MCF 10A (cell line): ENCODE measurements at regions not wholly inside any gene's neighbourhood (a gene's known extent, or its start where the extent isn't known, plus 50 kb on each side); places are given as distances from the start of the nearest gene placed in this dataset.

ENCODE experiments used
- BruUV-seq: library from RNA; stranded (reverse); fragments of 400-500 nt; replicated peaks from 2 replicates; lab custom pipeline; 2021; lab: Mats Ljungman, UMichigan
- CTCF ChIA-PET: fragments of 300-600 bp; sonication (Branson Sonifier 250); formaldehyde crosslinking; extraction: SDS; loops from one replicate; lab custom pipeline; 2021; ENCODE audit warnings: antibody characterized with exemption, inconsistent platforms; lab: Yijun Ruan, JAX
- POLR2A ChIA-PET: fragments of 300-600, 350-650 bp; sonication (Branson Sonifier 250); formaldehyde crosslinking; extraction: SDS; loops from one replicate; lab custom pipeline; 2020; ENCODE audit warnings: antibody characterized with exemption, inconsistent platforms; lab: Yijun Ruan, JAX
- DNase-seq: peaks from one replicate; pipeline ENCODE4 v3.0.0-alpha.2; 2018; ENCODE audit not compliant: unreplicated experiment
- H3K27ac Mint-ChIP-seq: one replicate; pipeline ENCODE4 v1.8.0; 2022; ENCODE audit warnings: mild to moderate bottlenecking, low read depth, mixed read lengths; ENCODE audit not compliant: unreplicated experiment
- H3K27me3 Mint-ChIP-seq: one replicate; pipeline ENCODE4 v1.8.0; 2022; ENCODE audit warnings: mixed read lengths; ENCODE audit not compliant: insufficient read depth, unreplicated experiment
- H3K36me3 Mint-ChIP-seq: one replicate; pipeline ENCODE4 v1.8.0; 2022; ENCODE audit warnings: mild to moderate bottlenecking, moderate library complexity, mixed read lengths; ENCODE audit not compliant: insufficient read depth, unreplicated experiment
- H3K4me1 Mint-ChIP-seq: one replicate; pipeline ENCODE4 v1.8.0; 2022; ENCODE audit warnings: mixed read lengths; ENCODE audit not compliant: insufficient read depth, unreplicated experiment
- H3K4me3 Mint-ChIP-seq: one replicate; pipeline ENCODE4 v1.8.0; 2022; ENCODE audit warnings: mild to moderate bottlenecking, moderate library complexity, mixed read lengths; ENCODE audit not compliant: unreplicated experiment
- H3K9me3 Mint-ChIP-seq: one replicate; pipeline ENCODE4 v1.8.0; 2022; ENCODE audit warnings: mixed read lengths; ENCODE audit not compliant: unreplicated experiment
- CTCF ChIP-seq: fragments of 200-600 bp; IDR thresholded peaks from one replicate; pipeline ENCODE4 v1.8.0; 2022; ENCODE audit warnings: antibody characterized with exemption, mild to moderate bottlenecking; ENCODE audit not compliant: unreplicated experiment
- intact Hi-C: fragments of 100-400 bp; cut with micrococcal nuclease; formaldehyde crosslinking; loops from 2 replicates; pipeline ENCODE4 v1.14.1; 2022

- Mint-ChIP-seq H3K36me3 (no peaks in the 10 kb centered on the region), H3K4me1 (no peaks in the 10 kb centered on the region), H3K27me3 (no peaks in the 10 kb centered on the region), H3K27ac (no peak overlapping the region), H3K4me3 (no peak overlapping the region), H3K9me3 (no peaks in the 10 kb centered on the region)
- intact Hi-C loops, result no loop called here
- no peak for TF ChIP-seq CTCF
- ChIA-PET POLR2A (no interaction called here), CTCF (no interaction called here)
- DNase-seq, result no peak
- BruUV-seq, result no TSS peak
Measured at GRCh38 chr5:92574023-92574422, 1007.0 kb downstream of the NR2F1-AS1 start.

GRCh38 chr5:92568522-92568921 is 1012.5 kb downstream of the NR2F1-AS1 start:
- Mint-ChIP-seq H3K9me3 (no peaks in the 10 kb centered on the region), H3K36me3 (no peaks in the 10 kb centered on the region), H3K4me3 (no peak overlapping the region), H3K27ac (no peak overlapping the region), H3K4me1 (no peaks in the 10 kb centered on the region), H3K27me3 (no peaks in the 10 kb centered on the region)
- ChIA-PET POLR2A (no interaction called here), CTCF (interaction anchor here (0.6 to 0.8 kb wide), 2 partner anchors 17 to 24 kb away, joined by 3 to 6 read pairs; no protein-coding TSS in a partner anchor)
- no peak for DNase-seq
- no TSS peak for BruUV-seq
- intact Hi-C loops, result no loop called here
- no peak for TF ChIP-seq CTCF

GRCh38 chr5:92567831-92568450 is 1013.1 kb downstream of the NR2F1-AS1 start:
- no peaks in the 10 kb centered on the region for H3K36me3 Mint-ChIP-seq
- no peaks in the 10 kb centered on the region for H3K9me3 Mint-ChIP-seq
- DNase-seq, result no peak
- H3K4me3 Mint-ChIP-seq, result no peak overlapping the region
- H3K4me1 Mint-ChIP-seq, result no peaks in the 10 kb centered on the region
- no peak for TF ChIP-seq CTCF
- ChIA-PET POLR2A (no interaction called here), CTCF (no interaction called here)
- intact Hi-C loops, result no loop called here
- no TSS peak for BruUV-seq
- H3K27ac Mint-ChIP-seq, result no peak overlapping the region
- H3K27me3 Mint-ChIP-seq, result no peaks in the 10 kb centered on the region

- POLR2A ChIA-PET, result no interaction called here
- CTCF ChIA-PET, result interaction anchor here (1.0 kb wide), 1 partner anchor 526 kb away, joined by 4 read pairs; no protein-coding TSS in a partner anchor
- no peaks in the 10 kb centered on the region for H3K4me1 Mint-ChIP-seq
- H3K27me3 Mint-ChIP-seq, result no peaks in the 10 kb centered on the region
- no peak overlapping the region for H3K4me3 Mint-ChIP-seq
- no peak for DNase-seq
- no peaks in the 10 kb centered on the region for H3K36me3 Mint-ChIP-seq
- intact Hi-C loops, result no loop called here
- no TSS peak for BruUV-seq
- no peaks in the 10 kb centered on the region for H3K9me3 Mint-ChIP-seq
- no peak for TF ChIP-seq CTCF
- H3K27ac Mint-ChIP-seq, result no peak overlapping the region
Measured at GRCh38 chr5:92566113-92566786, 1014.8 kb downstream of the NR2F1-AS1 start.
